Endothelial cell (in vitro differentiated cells): ENCODE measurements at regions not wholly inside any gene's neighbourhood (a gene's known extent, or its start where the extent isn't known, plus 50 kb on each side); places are given as distances from the start of the nearest gene placed in this dataset.
"Not testable (repeated sequence)": the region's sequence is repeated elsewhere in the genome, so short reads cannot be mapped to it uniquely, and the experiment has no call there.

Experiments
- DNase-seq: peaks from one replicate; pipeline ENCODE4 v3.0.0; 2021; ENCODE audit warnings: low spot score
- H3K27ac Mint-ChIP-seq: one replicate; pipeline ENCODE4 v1.8.0; 2021; ENCODE audit warnings: mixed read lengths, inconsistent platforms; ENCODE audit not compliant: unreplicated experiment
- H3K27me3 Mint-ChIP-seq: one replicate; pipeline ENCODE4 v1.8.0; 2021; ENCODE audit warnings: mild to moderate bottlenecking, moderate library complexity, mixed read lengths, inconsistent platforms; ENCODE audit not compliant: unreplicated experiment
- H3K36me3 Mint-ChIP-seq: one replicate; pipeline ENCODE4 v1.8.0; 2021; ENCODE audit warnings: mild to moderate bottlenecking, low read depth, mixed read lengths, inconsistent platforms; ENCODE audit not compliant: unreplicated experiment
- H3K4me1 Mint-ChIP-seq: one replicate; pipeline ENCODE4 v1.8.0; 2021; ENCODE audit warnings: mild to moderate bottlenecking, mixed read lengths, inconsistent platforms; ENCODE audit not compliant: unreplicated experiment
- H3K4me3 Mint-ChIP-seq: one replicate; pipeline ENCODE4 v1.8.0; 2021; ENCODE audit warnings: mild to moderate bottlenecking, mixed read lengths, inconsistent platforms; ENCODE audit not compliant: unreplicated experiment
- H3K9me3 Mint-ChIP-seq: one replicate; pipeline ENCODE4 v1.8.0; 2021; ENCODE audit warnings: mixed read lengths, inconsistent platforms; ENCODE audit not compliant: unreplicated experiment
- CTCF ChIP-seq: fragments of 200-600 bp; sonication (generic); IDR thresholded peaks from one replicate; pipeline ENCODE4 v1.5.0; 2021; ENCODE audit warnings: antibody characterized with exemption; ENCODE audit not compliant: unreplicated experiment

GRCh38 chr12:33628087-33628486 is 188.5 kb upstream of the SYT10 start:
- no peak overlapping the region for H3K4me3 Mint-ChIP-seq
- H3K27ac Mint-ChIP-seq: no peak overlapping the region
- H3K27me3 Mint-ChIP-seq: no peaks in the 10 kb centered on the region
- no peak for DNase-seq
- H3K9me3 Mint-ChIP-seq: no peaks in the 10 kb centered on the region
- no peaks in the 10 kb centered on the region for H3K4me1 Mint-ChIP-seq
- no peak for TF ChIP-seq CTCF
- H3K36me3 Mint-ChIP-seq: no peaks in the 10 kb centered on the region

GRCh38 chr12:33634544-33634943 is 194.9 kb upstream of the SYT10 start:
- Mint-ChIP-seq H3K27ac (no peak overlapping the region), H3K27me3 (no peaks in the 10 kb centered on the region), H3K4me3 (no peak overlapping the region), H3K4me1 (no peaks in the 10 kb centered on the region), H3K36me3 (no peaks in the 10 kb centered on the region), H3K9me3 (no peaks in the 10 kb centered on the region)
- no peak for DNase-seq
- no peak for TF ChIP-seq CTCF

- H3K36me3 Mint-ChIP-seq, H3K27me3 Mint-ChIP-seq, H3K4me1 Mint-ChIP-seq, H3K9me3 Mint-ChIP-seq, H3K27ac Mint-ChIP-seq, H3K4me3 Mint-ChIP-seq, DNase-seq: not testable (repeated sequence)
These were observed 197.3 kb upstream of the SYT10 start for GRCh38 chr12:33636930-33637329.

GRCh38 chr12:33639975-33640374 is 200.4 kb upstream of the SYT10 start:
- no peaks in the 10 kb centered on the region for H3K4me1 Mint-ChIP-seq
- H3K9me3 Mint-ChIP-seq: no peaks in the 10 kb centered on the region
- no peak overlapping the region for H3K4me3 Mint-ChIP-seq
- H3K36me3 Mint-ChIP-seq: no peaks in the 10 kb centered on the region
- TF ChIP-seq CTCF: no peak
- no peak for DNase-seq
- H3K27ac Mint-ChIP-seq: no peak overlapping the region
- no peaks in the 10 kb centered on the region for H3K27me3 Mint-ChIP-seq

GRCh38 chr12:33649992-33650391 is 210.4 kb upstream of the SYT10 start:
- no peaks in the 10 kb centered on the region for H3K9me3 Mint-ChIP-seq
- H3K4me3 Mint-ChIP-seq: no peak overlapping the region
- no peak for DNase-seq
- H3K36me3 Mint-ChIP-seq: no peaks in the 10 kb centered on the region
- H3K4me1 Mint-ChIP-seq: no peaks in the 10 kb centered on the region
- no peaks in the 10 kb centered on the region for H3K27me3 Mint-ChIP-seq
- no peak overlapping the region for H3K27ac Mint-ChIP-seq
- TF ChIP-seq CTCF: no peak

GRCh38 chr12:33650832-33651231 is 211.2 kb upstream of the SYT10 start:
- Mint-ChIP-seq H3K9me3 (no peaks in the 10 kb centered on the region), H3K36me3 (no peaks in the 10 kb centered on the region), H3K4me3 (no peak overlapping the region), H3K27me3 (no peaks in the 10 kb centered on the region), H3K27ac (no peak overlapping the region), H3K4me1 (no peaks in the 10 kb centered on the region)
- DNase-seq: no peak
- no peak for TF ChIP-seq CTCF
